B cell (primary cell): ENCODE measurements at regions not wholly inside any gene's neighbourhood (a gene's known extent, or its start where the extent isn't known, plus 50 kb on each side); places are given as distances from the start of the nearest gene placed in this dataset.

Experiments
- EZH2 ChIP-seq: IDR thresholded peaks from 2 replicates; pipeline ENCODE4 v1.6.1; 2012; ENCODE audit warnings: borderline replicate concordance, low read depth, mild to moderate bottlenecking, moderate library complexity, low read length; ENCODE audit not compliant: insufficient read depth, poor library complexity, severe bottlenecking
- TF ChIP-seq, protein P1 (sequence below): fragments of 200-600 bp; IDR thresholded peaks from one replicate; pipeline ENCODE4 v1.8.0; 2022; ENCODE audit warnings: antibody characterized with exemption, mild to moderate bottlenecking

DNA sequence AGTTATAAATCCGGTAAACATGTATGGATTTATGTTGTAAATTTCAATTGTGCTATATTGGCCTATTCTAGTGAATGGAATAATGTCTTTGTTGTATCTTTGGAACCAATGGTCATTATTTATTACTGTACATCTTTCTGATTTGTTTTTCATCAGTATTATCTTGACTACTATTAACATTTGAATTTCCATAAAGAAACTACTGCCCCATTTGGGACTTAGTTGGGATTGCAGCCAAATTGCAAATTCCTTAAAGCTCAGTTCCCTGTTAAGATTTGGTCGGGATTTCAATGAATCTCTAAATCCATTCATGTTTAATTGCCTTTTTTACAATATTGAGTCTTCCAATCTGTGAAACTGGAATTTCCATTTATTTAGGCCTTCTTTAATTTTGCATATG lies 822.4 kb upstream of the CADM2 start:
- TF ChIP-seq, protein P1, sequence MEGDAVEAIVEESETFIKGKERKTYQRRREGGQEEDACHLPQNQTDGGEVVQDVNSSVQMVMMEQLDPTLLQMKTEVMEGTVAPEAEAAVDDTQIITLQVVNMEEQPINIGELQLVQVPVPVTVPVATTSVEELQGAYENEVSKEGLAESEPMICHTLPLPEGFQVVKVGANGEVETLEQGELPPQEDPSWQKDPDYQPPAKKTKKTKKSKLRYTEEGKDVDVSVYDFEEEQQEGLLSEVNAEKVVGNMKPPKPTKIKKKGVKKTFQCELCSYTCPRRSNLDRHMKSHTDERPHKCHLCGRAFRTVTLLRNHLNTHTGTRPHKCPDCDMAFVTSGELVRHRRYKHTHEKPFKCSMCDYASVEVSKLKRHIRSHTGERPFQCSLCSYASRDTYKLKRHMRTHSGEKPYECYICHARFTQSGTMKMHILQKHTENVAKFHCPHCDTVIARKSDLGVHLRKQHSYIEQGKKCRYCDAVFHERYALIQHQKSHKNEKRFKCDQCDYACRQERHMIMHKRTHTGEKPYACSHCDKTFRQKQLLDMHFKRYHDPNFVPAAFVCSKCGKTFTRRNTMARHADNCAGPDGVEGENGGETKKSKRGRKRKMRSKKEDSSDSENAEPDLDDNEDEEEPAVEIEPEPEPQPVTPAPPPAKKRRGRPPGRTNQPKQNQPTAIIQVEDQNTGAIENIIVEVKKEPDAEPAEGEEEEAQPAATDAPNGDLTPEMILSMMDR: no peak
- no peak for TF ChIP-seq EZH2
